HCEC 1CT (cell line): ENCODE measurements at regions not wholly inside any gene's neighbourhood (a gene's known extent, or its start where the extent isn't known, plus 50 kb on each side); places are given as distances from the start of the nearest gene placed in this dataset.

Source experiments
- DNase-seq: peaks from one replicate; pipeline ENCODE4 v3.0.0-alpha.2; 2017

DNA sequence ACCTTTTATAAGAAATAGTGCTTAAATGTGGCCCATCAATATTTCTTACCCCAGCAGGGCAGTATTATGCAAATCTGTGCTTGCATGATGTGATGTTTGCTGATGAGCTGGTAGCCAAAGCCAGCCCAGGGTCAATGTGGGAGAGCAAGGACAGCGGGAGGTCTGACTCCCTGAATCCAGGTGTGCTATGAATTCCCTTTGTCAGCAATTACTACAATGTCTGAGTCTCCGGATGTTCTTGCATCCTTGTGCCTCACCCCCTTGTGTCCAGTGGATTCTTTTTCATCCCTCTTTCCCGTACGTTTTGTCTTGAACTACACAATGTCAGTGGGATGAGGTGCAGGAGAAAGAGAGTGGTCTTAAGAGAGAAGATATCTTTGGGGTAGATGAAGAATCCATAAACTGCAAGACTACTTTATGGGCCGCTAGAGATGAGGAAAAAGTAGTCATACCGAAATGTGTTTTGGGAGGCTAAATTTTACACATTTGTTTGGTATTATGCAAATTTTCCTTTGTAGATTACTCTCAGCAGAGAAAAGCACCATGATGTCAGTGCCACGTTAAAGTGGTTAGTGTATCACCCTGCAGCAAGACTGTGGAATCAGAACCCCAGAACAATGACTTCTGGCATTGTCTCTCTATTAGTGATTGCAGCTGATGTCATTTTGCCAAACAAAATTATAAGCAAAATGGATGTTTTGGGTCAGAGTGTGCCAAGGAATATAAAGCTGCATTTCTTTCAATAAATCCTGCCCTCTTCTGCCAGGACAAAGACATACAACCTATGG lies 53.5 kb upstream of the TSHZ3 start:
- DNase-seq = no peak

DNA sequence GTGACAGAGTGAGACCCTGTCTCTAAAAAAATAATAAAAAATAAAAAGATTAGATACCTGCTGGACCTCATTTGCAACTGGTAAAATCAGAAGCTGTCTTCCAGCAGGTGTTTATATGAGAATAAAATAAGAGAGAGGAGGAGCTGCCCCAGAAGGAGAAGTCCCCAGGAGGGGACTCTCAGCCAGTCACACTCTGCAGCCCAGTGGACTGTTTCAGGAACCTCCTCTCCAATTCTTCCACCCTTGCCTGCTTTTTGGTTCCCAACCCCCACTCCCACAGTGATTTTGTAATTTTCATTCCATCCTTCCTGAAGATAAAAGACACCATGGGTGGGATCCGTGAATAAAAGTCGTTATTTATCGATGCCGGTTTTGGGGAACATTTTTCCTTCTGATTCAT lies 56.9 kb upstream of the TSHZ3 start:
- no peak for DNase-seq

DNA sequence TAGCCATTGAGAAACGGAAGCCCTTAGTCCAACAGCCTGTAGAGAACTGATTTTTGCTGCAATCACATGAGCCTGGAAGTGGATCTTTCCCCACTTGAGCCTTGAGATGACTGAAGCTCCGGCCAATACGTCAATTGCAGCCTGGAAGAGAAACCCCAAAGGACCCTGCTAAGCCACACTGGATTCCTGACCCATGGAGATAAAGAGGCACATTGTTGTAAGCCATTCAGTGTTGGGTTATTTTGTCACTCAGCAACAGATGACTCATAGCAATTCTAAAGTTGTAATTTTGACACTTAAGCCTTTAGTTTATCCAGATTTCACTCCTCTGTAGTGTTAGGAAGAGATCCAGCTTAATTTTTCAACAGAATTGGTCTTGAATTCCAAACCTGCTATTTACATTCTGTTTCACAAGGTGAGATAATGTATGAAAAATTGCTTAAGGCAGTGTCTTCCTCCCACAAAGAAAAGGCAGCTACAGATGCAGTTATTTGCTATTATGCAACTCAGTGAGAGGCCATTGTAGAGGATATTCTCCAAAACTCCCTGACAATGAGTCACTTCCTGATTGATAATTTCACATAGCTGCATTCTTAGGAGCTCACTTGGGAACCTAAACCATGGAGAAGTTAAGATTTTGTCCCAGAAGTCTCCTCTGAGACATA lies 59.4 kb upstream of the TSHZ3 start:
- peak; percentile 86 for DNase-seq

DNA sequence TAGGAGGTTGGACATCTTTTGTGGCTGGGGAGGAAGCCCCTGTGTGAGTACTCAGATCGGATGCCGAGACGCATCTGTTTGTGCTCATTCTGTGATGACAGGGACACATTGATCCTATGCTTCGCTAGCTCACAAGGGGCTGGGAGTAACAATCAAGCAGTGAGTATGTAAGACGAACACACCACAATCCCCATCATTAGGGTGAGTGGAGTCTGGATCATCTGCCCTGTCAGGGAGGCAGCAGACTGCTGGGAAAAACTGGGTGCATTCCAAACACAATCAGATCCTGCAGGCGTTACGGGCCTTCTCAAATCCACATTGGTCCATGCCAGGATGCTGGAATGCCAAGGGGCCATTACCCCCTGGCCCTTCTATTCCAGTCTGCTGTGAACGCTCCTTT lies 64.1 kb upstream of the TSHZ3 start:
- DNase-seq = no peak

DNA sequence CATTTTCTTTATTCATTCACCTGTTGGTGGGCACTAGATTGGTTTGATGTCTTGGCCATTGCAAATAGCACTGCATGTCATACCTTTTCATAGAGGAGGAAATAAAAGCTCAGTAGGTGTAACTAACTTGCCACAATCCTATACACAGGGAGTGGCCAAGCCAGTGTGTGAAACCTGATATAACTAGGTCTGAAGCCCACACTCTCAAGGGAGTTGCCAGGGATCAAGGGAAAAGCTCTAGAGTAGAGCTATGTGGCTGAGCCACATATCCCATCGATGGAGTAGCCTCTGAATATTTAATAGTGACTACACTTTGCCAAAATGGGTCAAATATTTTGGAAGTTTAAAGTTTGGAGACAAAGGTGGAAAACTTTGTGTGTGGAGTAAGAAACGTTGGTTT lies 66.1 kb upstream of the TSHZ3 start:
- no peak for DNase-seq

DNA sequence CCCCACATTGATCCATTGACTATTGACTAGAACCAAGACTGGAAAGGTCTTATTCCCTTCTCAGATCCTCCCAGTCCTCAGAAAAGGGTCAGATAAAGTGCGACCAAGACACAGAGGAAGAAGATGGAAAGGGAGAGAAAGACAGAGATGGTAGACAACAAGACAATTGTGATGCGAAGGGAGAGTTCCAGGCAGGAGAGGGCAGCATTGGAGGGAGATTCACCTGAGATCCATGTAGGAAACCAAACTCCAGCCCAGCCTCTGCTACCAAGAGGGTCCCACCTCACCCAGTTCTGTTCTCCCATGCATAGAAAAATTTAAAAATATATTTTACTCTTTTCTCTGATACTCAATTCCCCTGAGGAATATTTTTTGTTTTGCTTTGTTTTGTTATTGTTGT lies 67.3 kb upstream of the TSHZ3 start:
- no peak for DNase-seq

DNA sequence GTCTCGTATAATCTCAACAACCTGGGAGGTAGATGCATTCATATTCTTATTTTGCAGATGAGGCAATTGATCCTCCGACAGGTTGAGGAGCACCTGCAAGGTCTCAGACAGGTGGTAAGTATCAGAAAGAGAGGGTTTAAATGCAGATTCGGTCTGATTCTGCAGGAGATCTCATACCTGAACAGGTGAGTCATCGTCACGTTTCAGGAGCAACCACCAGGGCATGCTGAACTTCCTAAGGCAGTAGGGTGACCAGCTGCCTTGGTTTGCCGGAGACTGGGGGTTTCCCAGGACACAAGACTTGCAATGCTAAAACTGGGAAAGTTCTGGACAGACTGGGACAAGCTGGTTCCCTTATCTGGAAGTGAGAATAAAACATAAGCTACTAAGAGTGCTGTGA lies 68.8 kb upstream of the TSHZ3 start:
- DNase-seq = no peak

DNA sequence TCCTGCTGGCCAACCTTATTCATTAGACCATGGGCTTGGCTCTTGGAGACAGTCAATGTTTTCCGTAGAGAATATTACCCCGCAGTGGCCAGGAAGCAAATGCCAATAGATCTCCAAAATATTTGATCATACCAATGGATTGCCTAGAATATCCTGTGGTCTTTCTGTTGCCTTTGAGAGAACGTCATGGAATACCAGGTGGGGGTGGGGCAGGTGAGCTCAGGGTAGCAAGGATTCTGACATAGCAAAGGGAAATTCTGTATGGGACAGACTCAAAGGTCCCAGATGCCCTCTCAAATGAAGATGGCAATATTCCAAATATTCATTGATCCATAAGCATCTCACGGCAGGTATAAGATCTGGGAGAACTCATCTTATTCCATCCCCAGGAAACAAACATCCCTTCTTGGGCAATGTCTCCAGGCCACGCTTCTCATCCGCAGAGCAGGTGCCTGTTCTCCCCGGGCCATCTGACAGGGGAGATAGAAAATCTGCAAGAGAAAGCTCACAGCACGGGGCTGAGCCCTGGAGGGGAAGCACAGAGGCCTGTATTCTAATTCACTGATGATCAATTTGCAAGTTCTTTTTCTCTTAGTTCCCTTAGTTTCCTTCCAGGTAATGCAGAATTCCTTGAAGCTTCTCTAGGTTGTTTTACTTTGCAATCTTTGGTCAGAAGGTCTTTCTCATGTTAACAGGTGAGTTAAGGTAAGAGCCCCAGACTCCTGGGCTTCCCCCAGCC lies 69.6 kb upstream of the TSHZ3 start:
- no peak for DNase-seq

DNA sequence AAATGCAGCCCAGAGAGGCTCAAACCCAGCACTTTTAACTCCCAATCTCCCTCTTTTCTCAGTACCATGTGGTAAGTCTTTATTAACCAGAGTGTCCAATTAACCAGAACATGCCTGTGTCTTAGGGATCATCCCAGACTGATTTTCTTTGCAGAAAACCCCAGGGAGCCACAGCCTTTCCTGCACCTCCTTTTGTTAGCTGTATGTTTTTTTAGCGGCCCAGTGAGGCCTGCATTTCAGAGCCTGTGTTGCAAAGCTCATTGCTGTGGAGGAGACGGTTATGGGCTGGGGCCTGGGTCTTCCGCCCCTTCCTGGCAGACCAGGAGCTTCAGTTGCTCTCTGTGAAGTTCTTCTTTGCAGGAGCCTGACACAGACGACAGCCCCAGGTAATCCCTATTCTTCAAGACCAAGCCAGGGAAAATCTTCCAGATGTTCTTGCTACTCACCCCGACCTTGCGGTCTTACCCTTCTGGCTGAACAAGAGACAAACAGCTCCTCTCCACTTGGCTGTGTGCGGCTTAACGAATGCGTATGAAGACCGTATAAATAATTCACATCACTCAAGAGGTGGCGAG lies 70.7 kb upstream of the TSHZ3 start:
- DNase-seq = no peak

DNA sequence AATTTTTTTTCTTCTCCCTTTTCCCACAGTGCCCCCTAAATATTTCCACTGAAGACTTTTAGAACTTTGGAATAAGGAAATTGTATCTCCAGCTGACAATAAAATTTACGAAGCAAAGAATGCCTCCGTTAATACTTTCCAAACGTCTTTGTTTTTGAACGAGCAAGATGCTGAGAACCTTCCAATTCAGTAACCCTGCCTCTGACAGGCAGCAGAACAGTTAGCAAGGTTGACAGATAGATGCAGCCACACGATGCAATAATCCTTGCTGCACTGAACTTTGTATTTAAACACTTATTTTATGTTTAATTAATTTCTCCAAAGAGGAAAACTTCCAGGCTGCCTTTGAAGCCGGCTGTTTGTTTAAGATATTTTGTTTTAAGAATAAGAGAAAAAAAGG lies 71.8 kb upstream of the TSHZ3 start:
- no peak for DNase-seq

DNA sequence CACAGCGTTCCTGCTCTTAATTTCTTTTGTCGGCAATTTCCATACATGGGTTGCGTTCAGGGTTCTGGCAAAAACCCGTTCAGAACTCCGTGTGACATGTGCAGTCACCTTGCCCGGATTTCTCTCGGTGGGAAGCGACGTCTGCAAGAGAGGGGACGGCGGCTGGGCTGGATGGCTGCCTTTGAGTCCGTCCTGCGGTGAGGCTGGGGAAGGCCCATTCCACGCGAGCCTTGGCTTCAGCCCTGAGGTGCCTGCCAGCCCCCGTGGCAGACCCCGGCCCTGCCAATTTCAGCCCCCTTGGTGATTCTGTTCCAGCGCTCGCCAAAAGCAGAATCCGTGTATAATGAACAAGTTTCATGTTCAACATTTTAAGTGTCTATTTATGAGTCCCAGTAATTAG lies 72.6 kb upstream of the TSHZ3 start:
- no peak for DNase-seq

DNA sequence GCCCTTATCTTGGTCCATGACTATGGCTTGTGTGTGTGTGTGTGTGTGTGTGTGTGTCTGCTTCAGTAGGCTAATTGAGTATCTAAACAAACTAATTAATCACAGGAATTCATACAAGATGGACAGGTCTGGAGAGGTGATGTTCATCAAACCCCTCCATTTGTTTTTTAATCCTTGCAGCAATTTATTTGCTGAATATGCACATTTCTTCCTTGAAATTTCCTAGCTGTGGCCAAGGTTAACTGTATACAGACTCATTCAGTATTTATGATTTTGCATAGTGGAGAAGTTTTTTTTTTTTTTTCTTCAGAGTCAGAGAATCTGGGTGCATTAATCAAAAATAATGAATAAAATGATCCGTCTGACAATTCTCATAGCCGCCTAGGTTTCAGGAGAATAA lies 74.7 kb upstream of the TSHZ3 start:
- no peak for DNase-seq

DNA sequence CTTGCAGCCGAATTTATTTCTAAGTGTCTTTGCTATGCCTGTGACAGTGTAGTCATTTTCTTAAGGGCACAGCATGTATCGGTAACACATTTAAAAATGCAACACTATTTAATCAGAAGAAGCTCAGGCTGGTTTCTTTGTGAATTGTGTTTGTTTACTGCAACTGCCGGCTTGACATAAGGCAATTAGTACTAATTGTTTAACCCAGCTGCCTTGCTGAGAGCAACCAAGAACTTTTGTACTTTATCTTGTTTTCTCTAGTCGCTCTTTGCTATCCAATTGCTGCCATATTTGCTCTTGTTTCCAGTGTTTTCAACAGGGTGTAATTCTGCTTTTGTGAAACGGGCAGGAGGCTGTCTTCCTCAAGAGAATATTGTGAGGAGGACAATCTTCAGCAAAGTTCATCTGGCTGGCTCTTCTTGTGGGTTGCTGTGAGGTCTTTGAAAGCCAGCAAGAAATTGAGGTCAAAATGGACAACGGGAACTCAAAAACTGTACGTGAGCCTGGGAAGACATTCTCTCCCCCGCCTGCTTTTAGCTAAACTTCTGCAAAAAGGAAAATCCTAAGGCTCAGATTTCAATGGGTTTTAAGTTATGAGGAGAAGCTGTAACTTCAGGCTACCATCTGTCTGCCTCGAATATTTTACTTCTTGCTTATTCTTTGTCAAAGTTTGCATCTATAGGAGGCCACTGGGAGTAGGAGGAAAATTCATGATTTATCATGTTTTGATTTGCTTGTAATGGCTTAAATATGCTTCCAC lies 75.8 kb upstream of the TSHZ3 start:
- DNase-seq = no peak

DNA sequence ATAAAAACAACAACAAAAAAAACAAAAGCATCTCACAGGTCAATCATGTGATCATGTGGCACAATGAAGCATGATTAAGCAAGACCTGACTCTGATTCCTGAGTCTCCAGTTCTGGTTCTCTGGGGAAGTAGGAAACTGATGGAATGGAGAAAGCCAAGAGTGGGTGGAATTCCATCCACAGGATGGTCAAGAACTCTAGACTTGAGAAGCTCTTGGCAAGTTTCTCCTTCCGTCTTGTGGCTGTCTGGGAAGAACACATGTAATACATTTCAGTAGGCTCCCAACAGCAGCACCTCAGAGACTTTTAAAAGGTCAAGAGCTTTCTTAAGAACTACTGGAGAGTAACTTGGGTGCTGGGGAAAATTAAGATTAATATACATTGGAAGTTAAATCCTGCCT lies 78.6 kb upstream of the TSHZ3 start:
- DNase-seq = no peak

DNA sequence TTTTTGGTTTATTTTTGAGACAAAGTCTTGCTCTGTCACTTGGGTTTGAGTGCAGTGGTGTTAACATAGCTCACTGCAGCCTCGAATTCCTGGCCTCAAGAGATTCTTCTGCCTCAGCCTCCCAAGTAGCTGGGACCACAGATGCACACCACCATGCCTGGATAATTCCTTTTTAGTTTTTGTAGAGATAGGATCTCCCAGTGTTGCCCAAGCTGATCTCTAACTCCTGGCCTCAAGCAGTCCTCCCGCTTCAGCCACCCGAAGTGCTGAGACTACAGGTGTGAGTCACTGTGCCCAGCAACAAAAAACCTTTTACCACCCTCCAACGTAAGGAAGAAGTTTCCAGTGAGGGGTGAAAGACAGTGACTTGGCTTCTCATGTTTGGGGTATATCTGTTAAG lies 81.1 kb upstream of the TSHZ3 start:
- DNase-seq = no peak

DNA sequence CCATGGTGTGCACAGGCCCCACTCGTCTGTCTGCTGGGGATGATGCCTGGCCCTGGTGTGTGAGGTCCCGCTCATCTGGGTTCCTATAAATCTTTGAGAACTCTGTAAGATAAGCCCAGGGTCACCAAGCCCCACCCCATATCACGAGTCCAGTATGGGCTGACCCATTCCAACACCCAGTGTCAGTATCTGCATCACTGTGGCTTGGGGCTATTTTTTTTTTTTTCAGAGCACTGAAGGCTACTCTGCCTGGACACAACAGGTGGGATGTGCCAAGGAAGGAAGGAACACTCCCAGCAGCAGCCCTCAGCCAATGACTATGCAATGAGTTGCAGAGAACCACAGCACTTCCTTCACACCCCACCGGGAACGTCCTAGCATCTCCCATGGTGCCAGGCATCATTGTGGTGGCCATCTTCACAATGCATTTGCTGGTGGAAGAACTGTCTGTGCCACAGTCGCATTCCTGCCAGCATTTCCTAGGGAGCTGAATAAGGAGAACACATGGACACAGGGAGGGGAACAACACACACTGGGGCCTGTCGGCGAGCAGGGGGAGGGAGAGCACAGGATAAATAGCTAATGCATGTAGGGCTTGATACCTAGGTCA lies 83.1 kb upstream of the TSHZ3 start:
- DNase-seq = no peak

DNA sequence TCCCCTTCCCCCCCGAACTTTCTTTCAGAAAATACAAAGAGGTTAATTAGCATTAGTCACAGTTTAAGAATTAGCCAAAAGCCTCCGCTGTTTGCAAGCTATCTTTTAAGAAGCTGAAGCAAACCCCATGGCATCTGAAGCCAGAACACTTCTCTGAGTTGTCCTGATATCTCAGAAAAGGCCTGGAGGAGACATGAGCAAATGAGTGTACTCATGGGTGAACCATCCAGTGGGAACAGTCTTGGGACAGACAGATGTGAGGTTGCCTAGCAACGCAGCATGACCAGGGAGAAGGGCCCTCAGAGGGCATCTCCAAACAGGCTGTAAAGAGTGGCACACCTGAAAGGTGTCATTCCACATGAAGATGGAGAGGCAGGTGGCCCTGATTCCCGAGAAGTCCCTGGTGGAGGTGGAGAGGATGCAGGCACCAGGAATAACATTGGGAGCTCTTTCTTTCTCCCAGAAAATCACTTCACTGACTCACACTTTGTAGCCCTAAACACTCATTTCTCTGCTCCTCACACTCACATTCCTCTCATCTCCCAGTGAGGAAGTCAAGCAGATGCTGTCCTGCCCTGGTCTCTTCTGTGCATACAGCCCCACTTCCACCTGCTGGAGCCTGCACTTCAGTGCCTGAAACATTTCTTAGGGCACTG lies 87.0 kb upstream of the TSHZ3 start:
- DNase-seq = peak; percentile 34

DNA sequence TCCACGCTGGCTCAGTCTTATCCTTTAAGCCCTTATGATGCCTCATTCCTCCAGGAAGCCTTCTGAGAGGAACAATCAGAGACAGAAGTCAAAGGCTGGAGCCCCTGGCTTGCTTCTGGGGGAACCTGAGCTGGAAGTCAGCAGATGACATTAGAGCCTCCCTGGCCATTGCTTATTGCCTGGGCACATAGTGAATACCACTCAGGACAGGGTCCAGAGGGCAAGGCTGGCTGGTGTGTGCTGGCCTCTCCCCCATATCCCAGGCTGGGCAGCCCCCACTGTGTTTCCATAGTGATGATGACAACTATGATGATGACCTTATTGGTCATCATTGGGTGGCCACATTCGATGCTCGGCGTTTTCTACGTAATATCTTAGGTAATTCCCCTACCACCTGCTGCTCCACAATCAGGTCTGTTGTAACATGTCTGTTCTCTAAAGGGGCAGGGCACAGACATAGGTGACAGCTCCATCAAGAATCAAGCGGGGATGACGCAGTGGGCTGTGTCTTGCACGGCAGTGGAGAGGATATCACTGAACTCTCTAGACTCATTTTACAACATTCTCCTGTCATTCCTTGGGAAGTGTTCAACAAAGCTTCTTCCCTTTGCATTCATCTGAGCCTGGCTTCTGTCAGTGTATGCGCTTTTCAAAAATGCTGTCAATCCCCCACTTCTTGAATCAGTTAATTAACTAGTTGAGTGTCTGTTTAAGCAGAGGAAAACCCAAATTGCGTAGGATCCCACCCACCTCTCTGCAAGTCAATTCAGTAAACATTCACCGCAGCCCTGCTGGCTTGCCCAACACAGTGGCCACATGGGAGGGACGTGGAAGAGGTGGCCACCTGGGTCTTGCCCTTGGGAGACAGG lies 89.4 kb upstream of the TSHZ3 start:
- no peak for DNase-seq

DNA sequence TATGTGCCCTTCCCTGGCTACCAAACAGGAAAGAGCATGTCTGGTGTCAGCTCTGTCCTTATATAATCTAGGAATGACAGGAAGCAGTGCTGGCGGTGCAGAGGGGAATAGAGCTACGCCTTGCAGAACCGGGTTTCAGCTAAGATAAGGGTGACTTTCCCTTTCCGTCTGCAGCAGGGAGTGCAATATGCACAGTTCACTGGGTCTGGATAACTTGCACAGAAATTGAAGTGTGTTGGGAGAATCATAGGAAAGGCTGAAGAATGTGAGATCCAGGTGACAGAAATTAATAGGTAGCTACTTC lies 90.0 kb upstream of the TSHZ3 start:
- no peak for DNase-seq

DNA sequence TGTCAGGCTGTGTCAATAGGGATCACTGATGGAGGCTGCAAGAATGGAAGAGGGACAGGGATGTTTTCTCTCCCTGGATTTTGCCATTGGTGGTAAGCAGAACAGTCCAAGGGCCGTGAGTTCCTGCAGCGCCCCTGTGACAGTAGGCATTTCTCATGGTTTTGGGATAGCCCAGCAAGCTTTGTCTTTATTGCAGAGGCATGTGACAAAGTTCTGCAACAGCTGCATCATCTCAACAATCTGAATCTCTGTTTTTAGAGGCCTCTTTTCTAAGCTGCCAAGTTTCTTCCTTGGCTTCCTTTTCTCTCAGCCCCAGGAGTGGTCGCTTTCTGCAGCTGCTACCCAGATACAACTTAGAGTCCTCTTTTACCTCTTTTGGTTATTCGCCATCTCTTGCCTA lies 95.7 kb upstream of the TSHZ3 start:
- no peak for DNase-seq

DNA sequence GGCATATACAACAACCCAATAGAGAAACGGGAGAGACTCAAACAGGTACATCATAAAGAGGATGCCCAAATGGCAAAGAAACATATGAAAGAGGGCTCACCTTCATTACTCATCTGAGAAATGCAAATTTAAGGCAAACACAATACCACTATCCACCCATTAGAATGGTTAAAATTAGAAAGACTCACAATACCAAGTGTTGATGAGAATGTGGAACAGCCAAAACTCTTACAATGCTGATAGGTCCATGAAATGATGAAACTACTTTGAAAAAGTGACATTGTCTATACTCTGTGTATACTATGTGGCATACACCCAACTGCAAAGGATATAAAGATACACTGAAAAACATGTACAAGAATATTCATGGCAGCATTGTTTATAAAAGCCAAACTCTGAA lies 96.2 kb upstream of the TSHZ3 start:
- DNase-seq = no peak
